ENCODE measurements at regions not wholly inside any gene's neighbourhood (a gene's known extent, or its start where the extent isn't known, plus 50 kb on each side); places are given as distances from the start of the nearest gene placed in this dataset.
"Not testable (repeated sequence)": the region's sequence is repeated elsewhere in the genome, so short reads cannot be mapped to it uniquely, and the experiment has no call there.

DNA sequence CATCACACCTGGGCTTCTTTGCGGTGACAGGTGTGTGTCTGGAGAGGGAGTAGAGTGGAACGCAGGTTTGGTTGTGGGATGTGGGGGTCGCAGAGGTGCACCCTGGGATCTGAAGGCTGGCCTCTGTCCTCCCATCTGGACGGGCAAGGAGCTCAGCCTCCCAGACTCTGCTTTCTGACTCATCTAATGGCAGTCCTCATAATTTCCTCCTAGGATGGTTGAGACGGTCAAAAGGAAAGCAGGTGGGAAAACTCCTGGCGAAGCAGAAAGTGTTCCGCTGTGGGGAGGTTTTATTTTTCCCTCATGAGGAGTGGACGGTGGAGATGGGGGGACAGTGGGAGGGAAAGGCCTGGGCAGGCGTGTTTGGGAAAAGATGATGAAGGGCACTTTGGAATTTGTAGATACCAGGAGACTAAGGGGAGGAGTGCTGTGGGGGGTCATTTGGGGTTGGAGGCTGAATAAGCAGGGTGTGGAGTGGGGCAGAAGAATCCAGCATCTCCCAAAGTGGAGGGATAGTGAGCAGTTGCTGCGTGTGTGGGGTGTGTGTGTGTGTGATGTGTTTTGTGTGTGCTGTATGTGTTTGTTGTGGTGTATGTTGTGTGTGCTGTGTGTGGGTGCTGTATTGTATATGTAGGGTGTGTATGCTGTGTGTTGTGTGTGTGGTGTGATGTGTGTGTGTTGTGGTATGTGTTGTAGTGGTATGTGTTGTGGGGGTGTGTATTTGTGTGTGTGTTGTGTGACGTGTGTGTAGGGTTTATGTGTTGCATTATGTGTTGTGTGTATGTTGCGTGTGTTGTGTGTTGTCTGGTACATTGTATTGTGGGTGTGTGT, 97.2 kb upstream of the PODXL start:
- DNase-seq (ENCODE audit: low read depth in 4 of 4, low spot score in 3 of 4): no peak

DNA sequence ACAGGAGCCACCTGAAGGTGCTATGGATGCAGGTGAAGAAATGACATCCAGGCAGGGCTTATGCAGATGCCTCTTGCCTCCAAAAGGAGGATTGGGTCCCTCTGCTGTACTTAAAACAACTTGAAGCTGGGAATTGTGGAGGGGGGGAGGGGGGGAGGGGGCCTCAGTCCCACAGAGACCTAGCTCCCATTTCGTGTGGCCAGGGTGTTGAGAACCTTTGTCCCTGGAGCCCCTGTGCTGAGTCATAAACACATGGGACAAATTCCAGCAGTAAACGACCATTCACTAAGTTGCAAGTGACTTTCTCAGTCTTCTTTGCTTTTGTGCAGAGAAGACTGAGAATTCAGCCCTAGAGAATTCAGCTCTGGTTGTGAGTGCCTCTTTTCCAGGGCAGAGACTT, 96.5 kb upstream of the PODXL start:
- no peak for DNase-seq (ENCODE audit: low read depth in 4 of 4, low spot score in 3 of 4)

- DNase-seq (ENCODE audit: low read depth in 4 of 4, low spot score in 3 of 4): no peak
These were observed 95.8 kb upstream of the PODXL start for GRCh38 chr7:131652194-131652593.

- DNase-seq (ENCODE audit: low read depth in 4 of 4, low spot score in 3 of 4): no peak
These were observed 93.5 kb upstream of the PODXL start for GRCh38 chr7:131649879-131650278.

GRCh38 chr7:131649003-131649541, 92.6 kb upstream of the PODXL start:
- DNase-seq (ENCODE audit: low read depth in 4 of 4, low spot score in 3 of 4): no peak

DNA sequence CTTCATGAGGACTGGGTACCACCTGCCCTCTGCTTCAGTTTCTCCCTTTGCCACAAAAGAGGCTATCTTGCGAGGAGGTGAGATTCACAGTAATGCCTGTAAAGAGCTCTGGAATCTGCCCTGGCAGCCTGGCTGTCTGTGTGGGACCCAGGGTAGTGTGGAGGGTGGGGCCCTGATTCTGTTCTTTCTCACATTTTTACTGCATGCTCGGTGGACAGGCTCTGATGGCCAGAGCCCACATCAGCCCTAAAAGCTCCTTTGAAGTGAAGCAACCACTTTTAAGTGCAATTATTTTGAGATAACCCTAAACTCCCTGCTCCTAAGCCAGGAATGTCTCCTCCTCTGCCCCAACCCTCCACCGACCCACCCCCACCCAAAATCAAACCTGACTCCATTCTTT, 92.1 kb upstream of the PODXL start:
- no peak for DNase-seq (ENCODE audit: low read depth in 4 of 4, low spot score in 3 of 4)

- no peak for DNase-seq (ENCODE audit: low read depth in 4 of 4, low spot score in 3 of 4)
These were observed 89.8 kb upstream of the PODXL start for GRCh38 chr7:131646203-131646602.

DNA sequence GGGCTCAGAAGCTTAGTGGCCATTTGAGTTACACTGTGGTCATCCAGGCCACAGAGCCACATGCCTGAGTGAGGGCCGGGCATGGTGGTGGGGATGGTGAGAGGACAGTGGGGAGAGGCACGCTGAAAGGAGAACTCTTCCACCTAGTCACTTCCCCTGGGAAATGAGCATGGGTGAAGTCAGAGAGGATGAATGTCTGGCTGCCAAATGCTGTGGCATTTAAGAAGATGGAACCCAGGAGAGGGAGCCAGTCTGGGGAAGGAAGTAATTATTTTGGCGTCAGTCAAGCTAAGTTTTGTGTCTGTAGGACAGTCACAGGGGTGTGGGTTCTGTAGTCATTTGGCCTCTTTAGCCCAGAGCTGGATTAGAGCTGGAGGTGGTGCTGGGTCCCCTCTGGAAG, 86.0 kb upstream of the PODXL start:
- no peak for DNase-seq (ENCODE audit: low read depth in 4 of 4, low spot score in 3 of 4)

DNA sequence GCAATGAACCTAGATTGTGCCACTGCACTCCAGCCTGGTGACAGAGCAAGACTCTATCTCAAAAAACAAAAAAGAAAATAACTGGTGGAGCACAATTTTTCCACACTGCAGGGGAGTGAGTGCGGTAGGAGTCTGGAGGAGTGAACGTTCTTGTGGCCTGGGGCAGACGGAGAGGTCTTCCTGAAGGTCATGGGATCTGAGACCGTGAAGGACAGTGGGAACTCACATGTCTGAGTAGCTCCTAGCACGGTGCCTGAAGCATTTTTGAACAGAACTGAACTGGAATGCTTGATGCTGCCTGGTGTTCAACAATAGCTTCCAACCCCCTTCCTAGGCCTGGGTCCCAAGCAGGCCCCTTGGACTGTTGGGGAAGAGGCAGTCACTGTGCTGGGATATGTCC, 84.3 kb upstream of the PODXL start:
- no peak for DNase-seq (ENCODE audit: low read depth in 4 of 4, low spot score in 3 of 4)

DNA sequence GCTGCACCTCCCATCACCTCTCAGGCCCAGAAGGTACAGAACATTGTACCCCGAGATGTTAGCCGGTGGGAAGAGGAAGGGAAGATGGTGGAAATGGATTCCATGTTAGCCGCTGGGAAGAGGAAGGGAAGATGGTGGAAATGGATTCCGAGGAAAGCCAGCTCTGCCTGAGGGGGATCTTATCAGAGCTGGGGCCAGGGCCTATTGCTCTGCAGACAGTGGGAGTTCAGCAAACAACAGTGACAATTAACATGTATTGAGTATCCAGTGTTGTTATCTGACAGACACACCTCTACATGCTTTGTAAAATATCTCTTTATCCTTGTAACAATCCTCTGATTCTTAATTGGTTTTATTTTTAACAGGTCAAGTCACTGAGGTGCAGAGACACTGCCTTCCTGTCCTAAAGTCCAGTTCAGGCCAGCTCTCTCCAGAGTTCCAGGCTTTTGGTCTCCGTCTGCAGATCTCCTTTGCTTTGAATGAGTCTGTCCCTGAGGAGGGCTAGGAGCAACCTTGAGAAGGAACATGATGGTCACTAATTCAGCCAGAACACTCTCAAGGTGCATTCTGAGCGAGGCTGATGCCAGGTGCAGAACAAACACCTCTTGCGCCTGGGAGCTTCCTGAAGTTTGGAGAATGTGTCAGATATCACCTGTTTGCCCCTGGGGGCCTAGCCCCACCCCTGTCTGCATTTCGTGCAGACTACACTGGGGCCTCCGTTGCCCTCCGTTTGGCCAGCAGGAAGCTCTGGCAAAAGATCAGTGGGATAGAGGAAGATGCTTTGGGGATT, 82.4 kb upstream of the PODXL start:
- no peak for DNase-seq (ENCODE audit: low read depth in 4 of 4, low spot score in 3 of 4)

DNA sequence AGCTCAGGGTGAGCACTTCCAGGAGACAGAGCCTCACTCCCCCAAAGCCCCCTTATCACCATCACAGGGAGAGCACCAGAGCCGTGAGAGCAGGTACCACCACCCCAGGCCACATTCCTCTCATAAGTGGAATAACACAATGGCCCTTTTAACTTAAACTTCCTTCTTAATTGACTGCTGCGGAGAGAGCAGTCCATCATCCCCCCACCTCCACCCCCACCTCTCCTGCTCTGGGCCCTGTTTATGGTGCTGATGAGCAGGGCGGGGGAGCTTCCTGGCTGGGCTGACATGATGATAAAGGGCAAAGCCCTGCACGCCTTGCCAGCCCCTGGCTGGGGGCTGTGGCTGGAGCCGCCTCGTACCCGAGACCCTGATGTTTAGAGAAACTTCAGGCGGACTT, 81.4 kb upstream of the PODXL start:
- DNase-seq (ENCODE audit: low read depth in 4 of 4, low spot score in 3 of 4): no peak

DNA sequence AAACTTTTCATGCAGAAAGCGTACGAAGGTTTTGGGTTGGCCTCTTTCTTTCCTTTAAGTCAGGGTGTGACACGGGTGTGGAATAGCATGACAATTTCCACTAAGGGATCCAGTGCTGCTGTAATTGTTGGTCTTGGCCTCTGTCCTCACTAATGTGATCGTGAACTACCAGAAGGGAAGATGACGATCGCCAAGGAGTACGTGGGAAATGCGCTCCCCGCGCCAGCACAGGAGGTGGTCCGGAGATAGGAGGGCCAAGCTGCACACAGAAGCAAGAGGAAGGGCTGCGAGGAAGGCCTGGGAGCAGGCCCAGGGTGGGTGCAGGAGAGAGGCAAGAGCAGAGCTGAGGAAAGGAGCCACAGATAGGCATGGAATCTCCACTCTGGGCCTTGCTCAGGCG, 79.7 kb upstream of the PODXL start:
- no peak for DNase-seq (ENCODE audit: low read depth in 4 of 4, low spot score in 3 of 4)

DNA sequence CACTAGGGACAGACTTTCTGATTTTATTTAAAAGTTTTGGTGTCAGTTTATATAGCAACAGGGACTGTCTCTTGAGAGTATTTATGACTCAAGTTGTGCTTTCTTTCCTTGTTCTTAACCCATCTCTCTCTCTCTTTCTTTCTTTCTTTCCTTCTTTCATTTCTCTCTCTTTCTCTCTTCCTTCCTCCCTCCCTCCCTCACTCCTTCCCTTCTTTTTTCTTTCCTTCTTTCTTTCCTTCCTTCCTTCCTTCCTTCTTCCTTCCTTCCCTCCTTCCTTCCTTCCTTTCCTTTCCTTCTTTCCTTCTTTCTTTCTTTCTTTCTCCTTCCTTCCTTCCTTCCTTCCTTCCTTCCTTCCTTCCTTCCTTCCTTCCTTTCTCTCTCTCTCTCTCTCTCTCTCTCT, 77.8 kb upstream of the PODXL start:
- DNase-seq (ENCODE audit: low read depth in 4 of 4, low spot score in 3 of 4): not testable (repeated sequence)

GRCh38 chr7:131633342-131633843, 77.0 kb upstream of the PODXL start:
- no peak for DNase-seq (ENCODE audit: low read depth in 4 of 4, low spot score in 3 of 4)

DNA sequence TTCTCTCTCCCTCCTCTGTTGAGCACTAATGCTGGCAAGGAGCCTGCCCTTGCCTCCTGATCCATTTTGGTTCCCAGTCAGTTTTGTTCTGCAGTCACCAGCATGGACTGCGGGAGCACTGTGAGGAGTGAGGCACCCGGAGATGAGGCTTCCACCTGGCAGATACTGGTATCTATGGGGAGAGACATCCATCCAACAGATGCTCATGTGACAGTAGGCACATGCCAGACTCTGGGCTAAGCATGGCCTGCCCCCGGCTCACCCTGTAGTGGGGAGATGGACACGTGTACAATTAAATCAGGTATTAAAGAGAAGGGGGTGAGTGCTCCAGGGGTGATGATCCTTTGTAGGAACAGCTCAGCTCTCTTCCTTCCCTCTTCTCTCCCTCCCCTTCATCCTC, 74.0 kb upstream of the PODXL start:
- DNase-seq (ENCODE audit: low read depth in 4 of 4, low spot score in 3 of 4): no peak

DNA sequence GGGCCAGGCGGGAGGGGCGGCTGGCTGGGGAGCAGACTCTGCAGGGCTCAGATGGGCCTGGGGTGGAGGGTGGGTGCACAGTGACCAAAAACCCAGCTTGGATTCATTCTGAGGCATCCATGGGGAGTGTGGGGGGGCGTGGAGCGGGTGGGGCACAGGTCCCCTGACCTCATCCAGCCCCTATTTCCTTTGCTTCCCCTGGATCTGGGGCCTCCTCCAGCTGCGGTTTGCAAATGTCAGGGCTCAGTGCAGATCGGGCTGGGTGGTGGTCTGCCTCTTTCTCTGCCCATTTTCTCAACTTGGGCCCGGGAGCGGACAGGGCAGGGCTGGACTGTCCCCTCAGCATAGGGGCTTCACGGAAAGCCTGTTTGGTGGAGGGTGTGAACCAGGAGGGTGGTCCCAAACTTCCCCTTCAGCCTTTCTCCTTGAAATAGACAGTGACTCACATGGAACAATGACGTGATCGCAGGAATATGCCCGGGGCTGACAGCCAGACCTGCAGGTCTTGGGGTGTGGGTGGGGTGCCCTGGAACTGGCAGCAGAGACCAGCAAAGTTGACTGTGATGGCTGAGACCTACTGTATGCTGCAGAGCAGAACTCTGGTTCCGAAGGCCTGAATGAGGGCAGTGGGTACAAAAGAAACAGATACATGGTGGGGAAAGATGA, 72.9 kb upstream of the PODXL start:
- no peak for DNase-seq (ENCODE audit: low read depth in 4 of 4, low spot score in 3 of 4)

GRCh38 chr7:131628634-131629033, 72.2 kb upstream of the PODXL start:
- no peak for DNase-seq (ENCODE audit: low read depth in 4 of 4, low spot score in 3 of 4)

DNA sequence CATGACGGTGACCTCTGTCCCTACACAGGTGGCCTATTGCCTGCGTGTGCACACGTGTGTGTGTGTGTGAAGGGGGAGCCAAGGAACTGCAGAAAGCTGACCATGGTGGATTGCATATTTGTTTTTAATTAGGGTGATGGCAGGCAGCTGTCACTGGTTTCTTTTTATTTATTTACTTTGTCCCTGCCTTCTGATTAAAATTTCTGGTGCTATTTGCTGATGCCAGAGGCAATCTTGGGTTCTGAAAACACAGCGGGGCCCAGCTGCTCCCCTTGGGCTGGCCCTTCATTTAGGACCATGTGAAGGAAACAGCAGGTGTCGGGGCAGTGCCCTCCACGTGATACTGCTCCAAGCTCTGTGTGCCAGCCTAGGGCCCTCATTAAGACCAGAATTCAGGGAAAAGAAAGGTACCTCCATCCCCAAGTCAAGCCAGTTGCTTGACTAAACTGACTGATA, 71.3 kb upstream of the PODXL start:
- peak in 2 of 4 donors; percentile 18 to 52 for DNase-seq (ENCODE audit: low read depth in 4 of 4, low spot score in 3 of 4)

DNA sequence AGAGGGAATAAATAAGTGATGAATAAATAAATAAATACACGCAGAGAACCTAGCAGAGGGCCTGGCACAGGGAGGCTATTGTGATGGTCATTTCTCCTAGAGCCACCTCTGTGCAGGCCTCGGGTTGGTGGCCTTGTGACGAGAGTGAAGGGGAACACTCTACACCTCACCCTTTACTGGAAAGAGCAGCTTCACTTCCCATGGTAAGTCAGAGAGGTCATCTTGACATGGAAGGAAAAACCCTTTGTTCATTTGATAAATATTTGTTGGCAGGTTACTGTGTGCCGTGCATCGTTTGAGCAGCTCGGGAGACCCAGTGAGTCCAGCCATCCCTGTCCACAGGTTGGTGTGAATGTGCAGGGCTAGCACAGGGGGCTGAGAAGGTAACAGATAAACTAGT, 70.2 kb upstream of the PODXL start:
- no peak for DNase-seq (ENCODE audit: low read depth in 4 of 4, low spot score in 3 of 4)

GRCh38 chr7:131625817-131626372, 69.5 kb upstream of the PODXL start:
- DNase-seq (ENCODE audit: low read depth in 4 of 4, low spot score in 3 of 4): no peak

- DNase-seq (ENCODE audit: low read depth in 4 of 4, low spot score in 3 of 4): not testable (repeated sequence)
These were observed 68.9 kb upstream of the PODXL start for GRCh38 chr7:131625345-131625744.
